Keratinocyte (primary cell): ENCODE measurements at regions not wholly inside any gene's neighbourhood (a gene's known extent, or its start where the extent isn't known, plus 50 kb on each side); places are given as distances from the start of the nearest gene placed in this dataset.

Source experiments
- DNase-seq: peaks from one replicate; pipeline ENCODE4 v3.0.0-alpha.2; 2011; ENCODE audit warnings: low read depth, missing footprints, low spot score
- FAIRE-seq: peaks from 2 replicates; lab custom pipeline; 2011; peaks lifted over from hg19 to GRCh38; lab: Jason Lieb, UNC
- H2AFZ ChIP-seq: 2 replicates; pipeline ENCODE4 v1.6.0; 2012; ENCODE audit warnings: low read length, control low read depth, inconsistent platforms; ENCODE audit not compliant: control insufficient read depth
- H3K27ac ChIP-seq: 2 replicates; pipeline ENCODE4 v1.5.1; 2011; ENCODE audit warnings: low read length; ENCODE audit not compliant: control insufficient read depth, insufficient read depth
- H3K27me3 ChIP-seq: 3 replicates; pipeline ENCODE4 v1.6.0; 2011; ENCODE audit warnings: low read length; ENCODE audit not compliant: control insufficient read depth, insufficient read depth; ENCODE audit errors: extremely low read depth
- H3K36me3 ChIP-seq, 2 experiments: 2 replicates in 1 of 2; 3 replicates in 1 of 2; pipeline ENCODE4 v1.5.1; 2011; ENCODE audit warnings: low read length in 2 of 2, mild to moderate bottlenecking in 1 of 2; ENCODE audit not compliant: control insufficient read depth in 2 of 2, insufficient read depth in 2 of 2; ENCODE audit errors: extremely low read depth in 1 of 2
- H3K4me1 ChIP-seq: 3 replicates; pipeline ENCODE4 v1.5.1; 2011; ENCODE audit warnings: low read length; ENCODE audit not compliant: control insufficient read depth, insufficient read depth; ENCODE audit errors: extremely low read depth
- H3K4me2 ChIP-seq: 3 replicates; pipeline ENCODE4 v1.6.0; 2011; ENCODE audit warnings: low read depth, low read length; ENCODE audit not compliant: control insufficient read depth, insufficient read depth; ENCODE audit errors: extremely low read depth
- H3K4me3 ChIP-seq, 3 experiments: fragments of 200-600 bp in 1 of 3; sonication (generic) in 1 of 3; 2 replicates in 2 of 3; 3 replicates in 1 of 3; pipeline ENCODE4 v1.5.1; 2011 to 2016; ENCODE audit warnings: low read length in 3 of 3, mild to moderate bottlenecking in 3 of 3, control low read depth in 2 of 3, inconsistent platforms in 1 of 3, low read depth in 1 of 3, mixed read lengths in 1 of 3, mixed run types in 1 of 3, moderate library complexity in 1 of 3; ENCODE audit not compliant: control insufficient read depth in 2 of 3, insufficient read depth in 2 of 3; ENCODE audit errors: extremely low read depth in 1 of 3
- H3K79me2 ChIP-seq: 2 replicates; pipeline ENCODE4 v1.6.0; 2012; ENCODE audit warnings: low read length; ENCODE audit not compliant: control insufficient read depth, insufficient read depth
- H3K9ac ChIP-seq: 3 replicates; pipeline ENCODE4 v1.6.0; 2011; ENCODE audit warnings: low read length; ENCODE audit not compliant: control insufficient read depth, insufficient read depth; ENCODE audit errors: extremely low read depth
- H3K9me1 ChIP-seq: 3 replicates; pipeline ENCODE4 v1.6.0; 2011; ENCODE audit warnings: low read length; ENCODE audit not compliant: control insufficient read depth, insufficient read depth; ENCODE audit errors: extremely low read depth
- H3K9me3 ChIP-seq: 2 replicates; pipeline ENCODE4 v1.5.1; 2012; ENCODE audit warnings: low read depth, low read length; ENCODE audit not compliant: control insufficient read depth
- H4K20me1 ChIP-seq: 3 replicates; pipeline ENCODE4 v1.6.0; 2011; ENCODE audit warnings: low read length; ENCODE audit not compliant: control insufficient read depth, insufficient read depth; ENCODE audit errors: extremely low read depth
- EZH2 ChIP-seq: IDR thresholded peaks from one replicate; pipeline ENCODE4 v1.6.1; 2012; ENCODE audit warnings: inconsistent platforms, mild to moderate bottlenecking, low read length, moderate library complexity
- dilution Hi-C: fragments of 300-500 bp; cut with MboI; formaldehyde crosslinking; loops from one replicate; pipeline ENCODE4 v1.7.0; 2020; ENCODE audit warnings: low sequenced_read_pairs; ENCODE audit not compliant: extremely low pct_ligation_motif_present
- TF ChIP-seq, protein P1 (sequence below), 3 experiments: IDR thresholded peaks in 1 of 3; conservative IDR thresholded peaks in 1 of 3; optimal IDR thresholded peaks in 1 of 3; 2 replicates in 2 of 3; 3 replicates in 1 of 3; pipeline versions ENCODE3 to v1.5.1; 2011; ENCODE audit warnings: low read length in 3 of 3, mild to moderate bottlenecking in 3 of 3, moderate library complexity in 2 of 3, control low read depth in 1 of 3, inconsistent platforms in 1 of 3; ENCODE audit not compliant: insufficient read depth in 2 of 3; ENCODE audit errors: extremely low read depth in 1 of 3

GRCh38 chr2:58895857-58896256, 654.7 kb upstream of the FANCL start:
- no peaks in the 10 kb centered on the region for H3K36me3 ChIP-seq
- H3K4me1 ChIP-seq, result no peaks in the 10 kb centered on the region
- no peak for DNase-seq
- H2AFZ ChIP-seq, result no peak overlapping the region
- H3K27me3 ChIP-seq, result no peaks in the 10 kb centered on the region
- no peaks in the 10 kb centered on the region for H3K79me2 ChIP-seq
- H3K4me2 ChIP-seq, result no peak overlapping the region
- H3K9me3 ChIP-seq, result no peaks in the 10 kb centered on the region
- H3K27ac ChIP-seq, result no peak overlapping the region
- no peak overlapping the region for H3K4me3 ChIP-seq
- no peaks in the 10 kb centered on the region for H4K20me1 ChIP-seq
- no peak overlapping the region for H3K9ac ChIP-seq
- no peak for FAIRE-seq
- dilution Hi-C loops, result no loop called here
- H3K9me1 ChIP-seq, result no peaks in the 10 kb centered on the region
- no peak for TF ChIP-seq EZH2
- TF ChIP-seq, protein P1, sequence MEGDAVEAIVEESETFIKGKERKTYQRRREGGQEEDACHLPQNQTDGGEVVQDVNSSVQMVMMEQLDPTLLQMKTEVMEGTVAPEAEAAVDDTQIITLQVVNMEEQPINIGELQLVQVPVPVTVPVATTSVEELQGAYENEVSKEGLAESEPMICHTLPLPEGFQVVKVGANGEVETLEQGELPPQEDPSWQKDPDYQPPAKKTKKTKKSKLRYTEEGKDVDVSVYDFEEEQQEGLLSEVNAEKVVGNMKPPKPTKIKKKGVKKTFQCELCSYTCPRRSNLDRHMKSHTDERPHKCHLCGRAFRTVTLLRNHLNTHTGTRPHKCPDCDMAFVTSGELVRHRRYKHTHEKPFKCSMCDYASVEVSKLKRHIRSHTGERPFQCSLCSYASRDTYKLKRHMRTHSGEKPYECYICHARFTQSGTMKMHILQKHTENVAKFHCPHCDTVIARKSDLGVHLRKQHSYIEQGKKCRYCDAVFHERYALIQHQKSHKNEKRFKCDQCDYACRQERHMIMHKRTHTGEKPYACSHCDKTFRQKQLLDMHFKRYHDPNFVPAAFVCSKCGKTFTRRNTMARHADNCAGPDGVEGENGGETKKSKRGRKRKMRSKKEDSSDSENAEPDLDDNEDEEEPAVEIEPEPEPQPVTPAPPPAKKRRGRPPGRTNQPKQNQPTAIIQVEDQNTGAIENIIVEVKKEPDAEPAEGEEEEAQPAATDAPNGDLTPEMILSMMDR (optimal IDR thresholded peaks at IDR 0.05 in 1 of 3, IDR thresholded peaks at IDR 0.05 in 1 of 3, conservative IDR thresholded peaks at IDR 0.05 in 1 of 3; ENCODE audit: extremely low read depth in 1 of 3, insufficient read depth in 2 of 3, low read length in 3 of 3), result no peak

DNA sequence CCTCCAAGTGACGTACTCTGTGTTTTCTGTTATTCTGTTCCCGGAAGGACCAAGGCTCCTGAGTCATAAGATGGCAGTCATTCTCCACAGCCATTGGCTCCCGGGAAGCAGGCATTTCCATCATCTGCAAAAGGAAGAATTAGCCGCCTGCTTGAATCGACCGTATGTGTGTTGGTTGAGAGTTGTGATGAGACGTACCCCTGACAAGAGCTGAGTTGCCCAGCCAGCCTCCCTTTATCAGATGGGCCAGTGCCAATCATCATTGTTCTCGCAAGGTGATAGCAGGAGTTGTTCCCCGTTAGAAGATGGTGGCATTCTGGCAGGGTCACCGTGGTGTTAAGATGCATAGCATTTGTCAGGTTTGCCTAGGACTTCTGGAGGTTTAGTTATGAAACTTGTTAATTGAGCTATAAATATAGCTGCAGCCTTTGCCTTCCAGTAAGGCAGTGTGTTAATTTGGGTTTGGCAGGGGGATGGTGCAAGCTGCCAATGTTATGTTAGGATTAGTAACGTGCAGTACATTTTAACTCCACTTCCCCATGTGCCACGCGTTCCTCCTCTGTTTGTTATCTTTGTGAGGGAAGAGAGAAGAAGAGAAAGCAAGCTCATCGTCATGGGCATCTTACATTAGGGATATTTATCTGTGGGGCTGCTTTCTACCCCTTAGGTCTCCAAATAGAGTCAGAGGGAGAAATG, 652.7 kb upstream of the FANCL start:
- dilution Hi-C loops, result no loop called here
- H3K4me3 ChIP-seq, result no peak overlapping the region

More for the DNA sequence above, 652.7 kb upstream of the FANCL start:
- Histone ChIP-seq H3K27ac (no peak overlapping the region), H3K9me1 (no peaks in the 10 kb centered on the region), H3K27me3 (no peaks in the 10 kb centered on the region), H4K20me1 (no peaks in the 10 kb centered on the region), H2AFZ (no peak overlapping the region), H3K9me3 (no peaks in the 10 kb centered on the region), H3K9ac (no peak overlapping the region), H3K36me3 (no peaks in the 10 kb centered on the region), H3K4me1 (no peaks in the 10 kb centered on the region), H3K79me2 (no peaks in the 10 kb centered on the region), H3K4me2 (no peak overlapping the region)
- TF ChIP-seq EZH2, result no peak
- TF ChIP-seq, protein P1 (optimal IDR thresholded peaks at IDR 0.05 in 1 of 3, IDR thresholded peaks at IDR 0.05 in 1 of 3, conservative IDR thresholded peaks at IDR 0.05 in 1 of 3; ENCODE audit: extremely low read depth in 1 of 3, insufficient read depth in 2 of 3, low read length in 3 of 3), result no peak
- FAIRE-seq, result no peak
- DNase-seq, result no peak
